Tibial nerve (tissue), 4 donors: ENCODE measurements at regions not wholly inside any gene's neighbourhood (a gene's known extent, or its start where the extent isn't known, plus 50 kb on each side); places are given as distances from the start of the nearest gene placed in this dataset.

Experiments used
- EP300 ChIP-seq, 2 donors: sonication (generic); formaldehyde crosslinking; IDR thresholded peaks; one replicate each; pipeline ENCODE4 v1.6.1; 2017; ENCODE audit warnings: antibody characterized with exemption in 2 of 2, mild to moderate bottlenecking in 1 of 2
- TF ChIP-seq, protein P1 (sequence below), 5 experiments: fragments of 200-600 bp in 3 of 5; fragments of 450-650 bp in 2 of 5; sonication (generic) in 3 of 5; IDR thresholded peaks; one replicate each; pipeline ENCODE4 v1.5.1; 2016 to 2019; ENCODE audit warnings: antibody characterized with exemption in 5 of 5, mild to moderate bottlenecking in 3 of 5, moderate library complexity in 2 of 5

- no peak for TF ChIP-seq EP300 (IDR thresholded peaks at IDR 0.05)
- TF ChIP-seq, protein P1, sequence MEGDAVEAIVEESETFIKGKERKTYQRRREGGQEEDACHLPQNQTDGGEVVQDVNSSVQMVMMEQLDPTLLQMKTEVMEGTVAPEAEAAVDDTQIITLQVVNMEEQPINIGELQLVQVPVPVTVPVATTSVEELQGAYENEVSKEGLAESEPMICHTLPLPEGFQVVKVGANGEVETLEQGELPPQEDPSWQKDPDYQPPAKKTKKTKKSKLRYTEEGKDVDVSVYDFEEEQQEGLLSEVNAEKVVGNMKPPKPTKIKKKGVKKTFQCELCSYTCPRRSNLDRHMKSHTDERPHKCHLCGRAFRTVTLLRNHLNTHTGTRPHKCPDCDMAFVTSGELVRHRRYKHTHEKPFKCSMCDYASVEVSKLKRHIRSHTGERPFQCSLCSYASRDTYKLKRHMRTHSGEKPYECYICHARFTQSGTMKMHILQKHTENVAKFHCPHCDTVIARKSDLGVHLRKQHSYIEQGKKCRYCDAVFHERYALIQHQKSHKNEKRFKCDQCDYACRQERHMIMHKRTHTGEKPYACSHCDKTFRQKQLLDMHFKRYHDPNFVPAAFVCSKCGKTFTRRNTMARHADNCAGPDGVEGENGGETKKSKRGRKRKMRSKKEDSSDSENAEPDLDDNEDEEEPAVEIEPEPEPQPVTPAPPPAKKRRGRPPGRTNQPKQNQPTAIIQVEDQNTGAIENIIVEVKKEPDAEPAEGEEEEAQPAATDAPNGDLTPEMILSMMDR (IDR thresholded peaks at IDR 0.05): no peak
Observed at GRCh38 chr18:77762014-77762413, 512.4 kb downstream of the GALR1 start.
